ENCODE measurements at regions not wholly inside any gene's neighbourhood (a gene's known extent, or its start where the extent isn't known, plus 50 kb on each side); places are given as distances from the start of the nearest gene placed in this dataset.
"Not testable (repeated sequence)": the region's sequence is repeated elsewhere in the genome, so short reads cannot be mapped to it uniquely, and the experiment has no call there.

DNA sequence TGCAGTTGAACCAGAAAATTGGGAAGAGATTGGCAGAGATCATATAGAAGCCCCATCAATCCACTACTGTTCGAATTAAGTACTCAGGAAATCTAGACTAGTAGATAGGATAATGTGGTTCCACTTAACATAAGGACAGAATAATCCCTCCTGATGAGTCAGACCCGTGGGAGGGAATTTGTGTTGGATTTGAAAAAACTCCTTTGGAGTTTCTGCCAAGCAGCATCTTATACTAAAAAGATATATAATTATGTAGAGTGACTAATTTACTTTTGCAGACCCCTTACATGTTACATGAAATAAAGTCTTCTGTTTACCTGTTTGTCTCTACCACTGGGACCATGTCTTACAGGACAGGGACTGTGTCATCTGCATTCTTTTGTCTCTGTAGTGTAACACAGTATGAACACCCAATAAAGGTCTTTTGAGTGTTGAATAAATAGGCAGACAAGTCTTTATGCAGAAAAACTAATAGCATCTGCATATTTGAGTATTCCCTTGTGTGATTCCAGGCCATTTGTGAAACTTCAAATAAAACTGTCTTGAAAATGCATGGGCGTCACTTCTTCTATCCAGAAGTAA, 122.6 kb upstream of the DNAJC10 start:
- no peak for DNase-seq (ENCODE audit: extremely low read depth, low read depth)

DNA sequence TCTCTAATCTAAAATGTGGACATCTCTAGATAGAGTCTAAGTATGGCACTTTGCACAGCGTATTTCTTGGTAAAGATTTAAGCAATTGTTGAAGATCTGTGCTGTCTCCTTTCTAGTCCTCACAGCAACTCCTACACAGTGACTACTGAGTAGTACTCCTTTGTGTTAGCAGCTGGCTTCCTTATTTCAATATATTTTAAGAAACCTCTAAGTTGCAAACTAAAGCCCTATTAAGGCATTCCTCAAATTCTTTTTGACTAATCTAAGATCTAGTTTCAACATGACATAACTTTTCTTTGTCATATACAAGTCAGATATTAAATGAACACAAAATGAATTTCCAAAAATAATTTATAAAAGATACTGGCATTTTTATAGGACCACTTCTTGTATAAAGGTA, 121.8 kb upstream of the DNAJC10 start:
- DNase-seq (ENCODE audit: extremely low read depth, low read depth): no peak

DNA sequence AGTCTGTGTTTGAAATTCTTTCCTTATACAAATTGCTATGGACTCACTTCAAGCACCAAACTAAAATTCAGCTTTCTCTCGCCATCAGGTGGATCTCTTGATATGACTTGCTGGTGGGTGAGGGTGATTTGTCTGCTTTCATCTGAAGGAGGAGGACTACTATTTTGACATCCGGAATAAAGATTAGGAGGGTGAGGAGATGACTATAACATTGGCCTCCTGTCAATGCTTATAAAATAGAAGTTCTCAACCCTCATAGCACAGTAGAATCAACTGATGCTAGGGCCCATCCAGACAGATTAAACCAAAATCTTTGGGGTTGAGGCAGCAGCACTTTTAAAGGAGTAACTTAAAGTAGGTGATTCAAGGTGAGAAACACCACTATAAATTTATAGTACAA, 120.4 kb upstream of the DNAJC10 start:
- DNase-seq (ENCODE audit: extremely low read depth, low read depth): no peak

DNA sequence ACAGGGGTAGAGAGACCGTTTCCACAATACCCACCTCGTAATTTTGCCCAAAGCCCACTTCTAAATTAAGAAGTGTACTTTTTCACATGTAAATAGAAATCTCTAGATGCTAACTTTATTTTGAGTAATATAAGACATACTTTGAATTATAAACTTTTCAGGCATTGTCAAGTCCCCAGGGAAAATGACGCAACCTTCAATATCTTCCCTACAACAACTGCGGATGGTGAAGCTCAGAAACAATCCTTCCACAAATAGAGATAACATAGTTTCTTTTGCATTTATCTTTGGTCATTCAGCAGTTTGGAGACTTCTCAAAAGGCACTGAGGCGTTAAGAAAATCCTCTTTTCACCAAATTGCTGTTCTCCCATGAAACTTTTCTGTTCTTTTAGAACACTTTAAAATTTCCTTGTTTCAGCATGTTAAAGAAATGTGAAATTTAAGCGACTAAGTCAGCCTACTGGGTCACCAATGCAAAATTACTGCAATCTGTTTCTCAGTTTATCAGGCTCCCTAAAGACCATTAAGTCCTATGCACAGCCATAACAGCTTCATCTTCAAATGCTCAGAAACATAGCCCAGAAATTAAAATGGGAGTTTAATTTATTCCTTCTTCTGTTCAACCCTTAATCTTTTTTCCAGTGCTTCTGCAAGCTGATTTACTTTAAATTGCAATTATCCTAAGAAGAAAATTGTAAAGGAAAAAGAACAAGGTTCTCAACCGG, 118.3 kb upstream of the DNAJC10 start:
- no peak for DNase-seq (ENCODE audit: extremely low read depth, low read depth)

DNA sequence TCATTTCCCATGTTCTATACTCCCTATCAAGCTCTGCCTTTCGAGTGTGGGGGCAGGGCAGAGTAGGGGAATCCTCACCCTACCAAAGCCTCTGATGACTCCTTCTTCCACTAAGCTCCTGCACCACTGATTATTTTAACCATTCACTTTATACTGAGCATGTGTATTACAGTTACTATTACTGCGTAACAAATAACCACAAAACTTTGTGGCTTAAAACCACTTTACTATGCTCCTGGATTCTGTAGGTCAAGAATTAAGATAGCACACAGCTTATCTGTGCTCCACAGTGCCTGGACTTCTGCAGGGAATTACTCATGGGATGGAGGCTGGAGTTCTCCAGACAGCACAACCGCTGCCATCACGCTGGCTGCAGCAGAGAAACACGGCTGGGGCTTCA, 117.4 kb upstream of the DNAJC10 start:
- no peak for DNase-seq (ENCODE audit: extremely low read depth, low read depth)

DNA sequence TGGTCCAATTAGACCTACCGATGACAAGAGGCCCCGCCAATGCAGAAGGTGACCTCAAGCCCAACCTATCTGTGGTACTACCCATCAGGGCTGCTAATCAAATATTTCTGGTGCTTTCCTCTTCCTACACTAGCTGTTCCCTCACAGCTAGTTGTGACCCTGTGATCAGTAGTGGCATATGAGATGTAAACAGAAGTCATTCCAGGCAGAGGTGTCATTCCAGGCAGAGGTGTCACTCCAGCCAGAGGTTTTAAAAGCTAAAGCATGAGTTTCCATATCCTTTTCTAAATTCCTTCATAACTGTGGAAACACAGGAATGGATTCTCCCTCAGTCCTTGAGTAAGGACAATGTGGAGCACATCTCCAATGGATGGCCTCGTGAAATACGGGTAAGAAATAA, 110.9 kb upstream of the DNAJC10 start:
- no peak for DNase-seq (ENCODE audit: extremely low read depth, low read depth)

DNA sequence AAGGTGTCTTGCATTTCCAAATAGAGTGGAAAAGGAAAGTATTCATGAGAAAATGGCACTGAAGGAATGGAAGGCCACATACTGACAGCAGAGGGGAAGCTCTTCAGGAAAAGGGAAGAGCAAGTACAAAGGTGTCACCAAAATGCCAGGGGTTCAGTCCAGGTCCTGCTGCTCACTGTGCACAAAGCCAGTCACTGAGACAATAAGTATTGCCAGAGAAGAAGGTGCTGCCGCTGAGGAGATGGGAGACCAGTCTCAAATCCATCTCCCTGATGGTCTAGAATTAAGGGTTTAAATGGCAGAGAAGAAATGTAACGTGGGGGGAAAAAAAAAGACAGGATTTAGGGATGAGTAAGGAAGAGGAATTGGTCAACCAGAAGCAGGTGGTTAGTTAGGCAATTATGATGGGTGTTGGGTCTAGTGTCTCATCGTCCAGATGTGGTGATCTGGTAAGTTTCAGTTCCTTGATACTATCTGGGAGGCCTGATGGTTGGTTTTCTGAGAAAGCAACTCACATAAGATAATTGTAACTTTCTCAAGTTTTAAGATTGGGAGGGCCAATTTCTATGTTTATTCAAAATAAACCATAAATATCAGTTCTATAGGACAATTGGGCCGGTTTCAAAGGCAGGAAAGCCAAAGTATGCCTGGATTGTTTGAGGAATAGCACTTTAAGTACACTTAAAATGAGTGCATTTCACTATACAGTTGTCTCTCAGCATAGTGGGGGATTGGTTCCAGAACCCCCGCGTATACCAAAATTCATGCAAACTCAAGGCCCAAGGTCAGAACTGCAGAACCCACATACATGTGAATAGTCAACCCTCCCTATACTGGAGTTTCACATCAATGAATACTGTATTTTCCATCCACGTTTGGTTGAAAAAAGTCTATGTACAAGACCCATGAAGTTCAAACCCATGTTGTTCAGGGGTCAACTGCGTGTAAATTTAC, 109.1 kb upstream of the DNAJC10 start:
- DNase-seq (ENCODE audit: extremely low read depth, low read depth): no peak

DNA sequence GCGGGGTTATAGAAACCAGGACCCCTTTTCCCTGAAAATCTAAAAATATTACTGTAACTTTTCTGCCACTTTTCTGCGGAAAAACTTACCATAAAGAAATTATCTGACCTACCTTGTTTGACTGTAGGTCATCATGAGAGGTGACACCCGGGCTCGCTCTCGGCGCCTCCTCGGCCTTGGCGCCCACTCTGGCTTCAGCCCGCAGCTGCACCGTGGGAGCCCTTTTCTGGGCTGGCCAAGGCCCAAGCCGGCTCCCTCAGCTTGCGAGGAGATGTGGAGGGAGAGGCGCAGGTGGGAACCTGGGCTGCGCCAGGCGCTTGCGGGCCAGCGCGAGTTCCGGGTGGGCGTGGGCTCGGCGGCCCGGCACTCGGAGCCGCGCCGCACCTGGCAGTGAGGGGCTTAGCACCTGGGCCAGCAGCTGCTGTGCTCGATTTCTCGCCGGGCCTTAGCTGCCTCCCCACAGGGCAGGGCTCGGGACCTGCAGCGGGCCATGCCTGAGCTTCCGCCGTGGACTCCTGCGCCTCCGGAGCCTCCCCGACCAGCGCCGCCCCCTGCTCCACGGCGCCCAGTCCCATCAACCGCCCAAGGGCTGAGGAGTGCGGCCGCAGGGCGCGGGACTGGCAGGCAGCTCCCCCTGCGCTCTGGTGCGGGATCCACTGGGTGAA, 107.7 kb upstream of the DNAJC10 start:
- DNase-seq (ENCODE audit: extremely low read depth, low read depth): no peak

DNA sequence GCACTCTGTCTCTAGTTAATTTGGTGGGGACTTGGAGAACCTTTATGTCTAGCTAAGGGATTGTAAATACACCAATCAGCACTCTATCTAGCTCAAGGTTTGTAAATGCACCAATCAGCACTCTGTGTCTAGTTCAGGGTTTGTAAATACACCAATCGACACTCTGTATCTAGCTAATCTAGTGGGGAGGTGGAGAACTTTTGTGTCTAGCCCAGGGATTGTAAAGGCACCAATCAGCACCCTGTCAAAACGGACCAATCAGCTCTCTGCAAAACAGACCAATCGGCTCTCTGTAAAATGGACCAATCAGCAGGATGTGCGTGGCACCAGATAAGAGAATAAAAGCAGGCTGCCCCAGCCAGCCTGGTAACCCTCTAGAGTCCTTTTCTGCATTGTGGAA, 107.1 kb upstream of the DNAJC10 start:
- not testable (repeated sequence) for DNase-seq (ENCODE audit: extremely low read depth, low read depth)

DNA sequence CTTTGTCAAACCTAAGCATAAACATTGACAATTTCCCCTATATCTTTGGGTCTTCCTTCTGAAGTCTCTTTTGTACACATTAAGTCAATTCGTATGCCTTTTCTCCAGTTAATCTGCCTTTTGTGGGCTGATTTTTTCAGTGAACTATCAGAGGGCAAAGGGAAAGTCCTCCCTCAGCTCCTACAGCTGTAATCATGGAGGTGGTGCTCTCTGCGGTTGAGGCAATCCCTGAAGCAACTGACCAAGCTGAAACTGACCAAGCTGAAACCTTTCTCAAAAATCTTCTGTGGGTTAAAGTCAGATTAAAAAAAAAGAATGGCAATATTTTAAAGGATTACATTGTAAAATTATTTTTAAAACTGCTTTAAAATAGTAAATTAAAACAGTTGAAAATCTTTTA, 105.8 kb upstream of the DNAJC10 start:
- DNase-seq (ENCODE audit: extremely low read depth, low read depth): no peak

DNA sequence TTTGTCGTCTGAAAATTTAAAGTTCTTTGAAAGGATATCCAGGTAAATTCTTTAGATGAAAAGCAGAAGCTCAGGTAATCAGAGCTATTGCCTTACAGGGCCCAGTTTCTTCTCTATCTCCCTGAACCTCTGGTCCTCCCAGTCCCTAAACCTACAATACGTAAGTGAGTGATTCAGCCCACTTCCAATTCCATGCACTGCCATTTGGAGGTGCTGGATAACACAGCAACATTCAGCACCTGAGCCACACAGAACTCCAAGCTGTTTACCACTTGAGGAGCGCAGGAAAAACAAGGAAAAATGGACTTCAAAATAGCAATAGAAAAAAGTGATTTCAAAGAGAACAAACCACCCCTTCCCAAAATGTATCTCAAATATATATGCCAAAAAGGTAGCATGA, 105.0 kb upstream of the DNAJC10 start:
- no peak for DNase-seq (ENCODE audit: extremely low read depth, low read depth)

DNA sequence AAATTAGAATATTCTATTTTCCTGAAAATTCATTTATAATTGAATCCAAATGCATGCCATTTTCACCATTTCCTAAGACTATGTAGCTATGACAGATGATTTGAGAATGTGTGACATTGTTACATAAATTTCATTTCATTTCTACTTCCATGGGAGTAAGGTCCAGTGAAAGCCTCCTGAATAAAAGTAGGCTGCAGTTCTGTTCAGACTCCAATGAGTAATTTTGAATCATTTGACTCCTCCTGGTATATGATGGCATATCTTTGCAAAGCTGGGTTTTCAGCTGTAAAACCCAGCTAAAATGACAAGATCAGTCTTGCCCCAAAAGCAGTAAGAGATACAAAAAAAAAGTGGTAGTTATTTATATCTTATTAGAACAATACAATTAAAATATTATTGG, 101.0 kb upstream of the DNAJC10 start:
- DNase-seq (ENCODE audit: extremely low read depth, low read depth): no peak

DNA sequence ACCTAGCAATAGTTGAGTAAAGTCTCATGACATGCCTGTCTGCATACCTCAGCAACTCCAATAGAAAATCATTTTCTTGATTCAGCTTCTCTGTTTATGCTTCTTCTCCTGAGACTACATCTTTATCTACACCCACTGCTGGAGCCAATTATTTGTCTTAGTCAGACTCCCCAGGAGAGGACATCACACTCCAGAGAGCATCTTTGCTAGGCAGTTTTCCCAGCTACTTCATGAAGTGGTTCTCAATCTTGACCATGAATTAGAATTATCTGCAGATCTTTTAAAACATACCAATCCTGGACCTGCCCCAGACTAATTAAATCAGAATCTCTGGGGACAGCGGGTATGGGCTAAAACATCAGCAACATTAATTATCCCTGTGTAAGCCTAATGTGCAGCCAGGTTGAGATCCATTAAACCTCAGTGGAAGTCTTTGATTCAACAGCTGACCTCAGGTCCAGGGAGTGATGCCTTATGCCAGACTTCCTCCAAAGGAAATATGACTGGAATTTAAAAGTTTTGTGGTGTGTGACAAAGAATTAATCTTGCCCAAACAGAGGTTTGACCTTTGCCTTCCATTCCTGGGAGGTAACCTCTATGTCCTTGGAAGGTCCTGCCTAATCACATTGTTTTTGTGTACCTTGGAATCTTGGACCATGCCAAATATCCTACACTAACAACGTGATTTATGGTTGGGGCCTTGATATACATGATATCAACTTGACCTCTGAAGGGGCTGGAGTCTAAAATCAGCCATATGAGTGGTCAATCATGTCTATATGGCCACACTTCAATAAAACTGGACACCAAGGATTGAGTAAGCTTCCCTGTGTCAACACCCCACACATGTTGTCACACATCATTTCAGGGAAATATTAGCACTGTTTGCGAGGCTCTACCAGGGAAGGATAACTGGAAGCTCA, 99.3 kb upstream of the DNAJC10 start:
- DNase-seq (ENCODE audit: extremely low read depth, low read depth): no peak

DNA sequence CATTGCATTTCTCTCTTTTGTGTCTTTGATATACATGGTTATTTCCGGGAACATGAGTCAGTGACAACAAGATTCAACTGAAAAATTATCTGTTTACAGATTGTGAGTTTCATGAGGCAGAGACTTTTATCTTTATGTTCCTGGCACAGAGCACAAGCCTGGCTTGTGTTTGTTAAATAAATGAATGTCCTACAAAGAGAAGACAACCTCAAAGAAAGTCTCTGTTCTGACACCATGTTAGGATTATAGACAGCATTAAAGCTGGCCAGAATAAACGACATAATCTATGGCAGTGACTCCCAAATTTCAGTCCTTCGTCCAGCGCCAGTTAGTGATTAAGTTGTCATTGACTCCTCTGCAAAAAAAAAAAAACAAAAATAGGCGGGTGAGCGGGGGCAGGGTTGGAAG, 97.4 kb upstream of the DNAJC10 start:
- DNase-seq (ENCODE audit: extremely low read depth, low read depth): no peak

DNA sequence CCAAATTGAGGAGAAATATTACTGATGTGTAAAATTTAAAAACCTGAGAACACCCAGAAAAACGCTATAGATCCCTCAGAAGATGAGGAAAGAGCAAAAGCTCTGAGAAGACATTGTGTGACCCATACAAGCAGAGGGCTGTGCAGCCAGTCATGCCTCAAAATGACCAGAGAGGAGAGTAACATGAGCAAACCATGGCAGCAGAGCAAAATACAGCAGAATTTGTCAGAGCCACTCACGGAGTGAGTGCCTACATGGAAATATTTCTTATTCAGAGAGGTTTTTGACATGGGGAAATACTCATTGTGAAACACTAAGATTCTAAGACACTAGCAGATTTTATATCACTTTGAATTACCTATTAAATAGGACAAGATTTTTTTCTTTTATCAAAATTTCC, 96.8 kb upstream of the DNAJC10 start:
- DNase-seq (ENCODE audit: extremely low read depth, low read depth): no peak

DNA sequence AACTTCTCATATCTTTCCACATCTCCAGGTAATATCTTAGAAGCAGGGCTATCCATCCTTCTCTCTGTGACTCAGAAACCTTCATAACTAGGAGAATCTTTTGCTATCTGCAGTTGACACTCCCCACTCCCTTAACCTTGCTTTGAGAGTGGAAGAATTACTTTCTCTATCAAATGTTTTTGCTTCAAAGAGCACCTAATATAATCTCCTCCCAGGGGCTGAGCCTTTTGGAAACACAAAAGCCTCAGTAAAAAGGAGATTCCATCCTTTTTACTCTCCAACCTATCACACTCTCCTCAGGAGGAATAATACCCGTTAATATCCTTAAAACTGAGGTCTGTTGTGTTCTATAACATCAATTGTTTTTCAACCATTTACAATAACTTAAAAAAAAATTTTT, 94.9 kb upstream of the DNAJC10 start:
- DNase-seq (ENCODE audit: extremely low read depth, low read depth): no peak

DNA sequence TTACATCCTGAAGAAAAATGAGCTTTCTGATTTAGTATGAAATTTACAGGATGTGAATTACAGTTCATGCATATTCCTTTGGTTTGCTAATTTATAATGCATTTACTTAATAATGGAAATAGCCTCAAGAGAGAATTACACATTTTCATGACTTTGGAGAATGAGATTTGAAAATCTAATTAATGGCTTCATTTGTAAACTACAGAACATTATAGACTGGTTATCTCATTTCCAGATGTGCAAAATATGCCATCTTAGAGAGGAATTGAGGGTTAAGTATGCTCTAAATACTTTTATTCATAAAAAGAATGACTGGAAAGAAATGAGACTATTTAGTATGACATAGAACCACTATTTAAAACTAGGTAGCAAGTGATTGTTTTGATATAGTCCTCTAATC, 94.2 kb upstream of the DNAJC10 start:
- no peak for DNase-seq (ENCODE audit: extremely low read depth, low read depth)

DNA sequence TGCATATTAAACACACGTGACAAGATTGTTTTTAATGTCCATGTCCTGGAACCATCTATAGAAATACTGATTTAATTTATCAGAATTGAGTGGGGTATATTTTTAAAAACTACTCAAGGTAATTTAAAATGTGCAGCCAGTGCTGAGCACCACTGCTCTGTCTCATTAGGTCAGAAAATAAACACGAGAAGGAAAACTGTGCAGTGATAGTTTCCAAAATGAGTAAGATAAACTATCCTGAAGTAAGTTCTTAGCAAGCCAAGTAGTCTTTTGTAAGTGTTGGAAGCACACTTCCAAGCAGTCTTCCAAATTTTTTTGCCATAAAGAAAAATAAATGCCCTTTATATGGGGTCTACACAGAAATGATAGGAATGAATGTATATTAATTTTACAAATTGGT, 93.8 kb upstream of the DNAJC10 start:
- DNase-seq (ENCODE audit: extremely low read depth, low read depth): no peak

DNA sequence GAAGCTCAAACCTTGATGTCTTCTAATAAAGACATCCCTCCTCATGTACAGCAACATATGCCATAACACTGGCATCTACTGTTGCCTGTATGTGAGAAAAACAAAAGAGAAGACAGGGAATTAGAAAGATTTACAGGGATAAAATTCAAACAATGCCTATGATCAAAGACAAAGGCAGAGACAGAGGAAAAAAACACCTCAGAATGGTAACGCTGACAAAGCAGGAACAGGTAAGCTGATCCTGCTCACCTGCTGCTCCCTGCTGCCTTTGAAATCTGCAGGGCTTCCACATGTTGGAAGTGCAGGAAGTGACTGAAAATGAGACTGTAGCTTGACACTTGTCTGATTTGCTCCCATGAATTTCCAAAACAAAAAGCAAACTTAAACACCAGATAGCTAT, 90.2 kb upstream of the DNAJC10 start:
- DNase-seq (ENCODE audit: extremely low read depth, low read depth): no peak

DNA sequence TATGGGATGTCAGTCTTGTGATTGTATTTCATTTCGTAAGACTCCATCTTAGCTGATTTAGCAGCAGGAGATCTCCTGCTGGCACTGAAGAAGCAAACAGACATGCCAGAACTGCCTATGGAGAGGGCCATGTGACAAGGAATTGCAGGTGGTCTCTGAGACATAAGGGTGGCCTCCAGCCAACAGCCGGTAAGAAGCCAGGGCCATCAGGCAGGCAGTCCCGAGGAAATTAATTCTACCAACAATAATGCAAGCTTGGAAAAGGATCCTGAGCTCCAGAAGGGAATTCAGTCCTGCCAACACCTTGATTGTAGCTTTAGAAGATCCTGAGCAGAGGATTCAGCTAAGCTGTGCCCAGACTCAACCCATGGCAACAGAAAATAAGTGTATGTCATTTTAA, 87.1 kb upstream of the DNAJC10 start:
- no peak for DNase-seq (ENCODE audit: extremely low read depth, low read depth)
